Upper lobe of left lung (tissue), 4 donors: ENCODE measurements at regions not wholly inside any gene's neighbourhood (a gene's known extent, or its start where the extent isn't known, plus 50 kb on each side); places are given as distances from the start of the nearest gene placed in this dataset.

Source experiments
- CTCF ChIP-seq, 6 experiments: fragments of 450-650 bp in 4 of 6; fragments of 200-600 bp in 2 of 6; sonication (generic) in 2 of 6; IDR thresholded peaks; one replicate each; pipeline ENCODE4 v1.5.1; 2016 to 2019; ENCODE audit warnings: antibody characterized with exemption in 6 of 6
- POLR2A ChIP-seq, 4 donors: fragments of 450-650 bp; IDR thresholded peaks; one replicate each; pipeline ENCODE4 v1.5.1; 2016 to 2017; ENCODE audit warnings: antibody characterized with exemption in 4 of 4, mild to moderate bottlenecking in 2 of 4
- POLR2AphosphoS5 ChIP-seq, 2 donors: sonication (generic); formaldehyde crosslinking; IDR thresholded peaks; one replicate each; pipeline ENCODE4 v1.5.1; 2017; ENCODE audit warnings: antibody characterized with exemption in 2 of 2

- no peak for TF ChIP-seq CTCF (IDR thresholded peaks at IDR 0.05)
- no peak for TF ChIP-seq POLR2AphosphoS5 (IDR thresholded peaks at IDR 0.05)
- TF ChIP-seq POLR2A (IDR thresholded peaks at IDR 0.05): no peak
Measured at GRCh38 chr12:58154359-58154758, 213.0 kb downstream of the ATP23 start.
